ENCODE measurements at regions not wholly inside any gene's neighbourhood (a gene's known extent, or its start where the extent isn't known, plus 50 kb on each side); places are given as distances from the start of the nearest gene placed in this dataset.

DNA sequence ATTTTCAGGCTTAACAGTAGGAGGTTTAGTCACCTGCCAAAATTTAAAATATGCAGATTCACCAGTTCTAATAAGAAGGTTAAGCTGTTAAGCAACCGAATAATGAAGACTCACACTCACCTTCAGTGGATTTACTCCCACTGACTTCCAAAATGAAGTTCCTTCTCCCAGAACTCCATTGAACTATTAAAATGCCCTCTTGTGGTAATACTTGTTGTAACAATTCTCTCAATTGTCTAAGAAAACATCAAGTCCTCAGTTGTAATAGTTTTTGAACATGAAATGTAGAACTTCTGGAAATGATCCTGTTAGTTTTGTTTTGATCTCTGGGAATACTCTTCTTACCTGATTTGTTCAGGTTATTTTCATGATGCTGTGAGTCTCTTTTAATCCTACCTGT is 522.0 kb upstream of the ATXN8OS start:
- no peak overlapping the region for H3K14ac ChIP-seq (ENCODE audit: low read length)
- H3K4me2 ChIP-seq (ENCODE audit: insufficient read depth, low read length, poor library complexity, severe bottlenecking) = no peak overlapping the region
- no peak overlapping the region for H3K23ac ChIP-seq (ENCODE audit: low read depth, low read length, poor library complexity)
- no peak for DNase-seq (ENCODE audit: low spot score)
- no peak overlapping the region for H3K18ac ChIP-seq (ENCODE audit: low read length)
- no peak overlapping the region for H2BK5ac ChIP-seq (ENCODE audit: low read length)
- H4K91ac ChIP-seq (ENCODE audit: low read depth, low read length, poor library complexity) = no peak overlapping the region
- no peak overlapping the region for H2BK12ac ChIP-seq (ENCODE audit: low read length)
- no peak overlapping the region for H3K4me3 ChIP-seq (ENCODE audit: low read length in 2 of 2)
- H3K4me1 ChIP-seq (ENCODE audit: control insufficient read depth in 2 of 2, insufficient read depth in 1 of 2, low read depth in 1 of 2, low read length in 2 of 2) = no peaks in the 10 kb centered on the region
- H3K27ac ChIP-seq (replicated peaks; ENCODE audit: low read length) = no peak overlapping the region
- no peak overlapping the region for H2BK120ac ChIP-seq (ENCODE audit: low read depth, low read length)
- H2AFZ ChIP-seq (ENCODE audit: low read length) = no peak overlapping the region
- no peaks in the 10 kb centered on the region for H3K79me1 ChIP-seq (ENCODE audit: low read depth, low read length)
- no peak overlapping the region for H3K9ac ChIP-seq (ENCODE audit: low read depth, low read length, poor library complexity)
- no peaks in the 10 kb centered on the region for H3K9me3 ChIP-seq (replicated peaks in 1 of 2; ENCODE audit: control insufficient read depth in 2 of 2, insufficient read depth in 1 of 2, low read depth in 1 of 2, low read length in 2 of 2)
- no CpG with 5 or more reads among the region's 1 CpG for WGBS, 2 donors (ENCODE audit: extremely low coverage in 2 of 2, insufficient read length in 2 of 2, insufficient replicate concordance in 1 of 2)
- no peak overlapping the region for H4K8ac ChIP-seq (ENCODE audit: low read depth, low read length)
- H3K4ac ChIP-seq (ENCODE audit: low read length) = no peak overlapping the region
- H3K27me3 ChIP-seq (ENCODE audit: control insufficient read depth in 3 of 3, insufficient read depth in 3 of 3, low read depth in 1 of 3, low read length in 3 of 3) = no peaks in the 10 kb centered on the region
- no peak overlapping the region for H2BK15ac ChIP-seq (ENCODE audit: low read length)
- no peak overlapping the region for H2AK5ac ChIP-seq (ENCODE audit: low read depth, low read length)
- H3K36me3 ChIP-seq (replicated peaks in 1 of 2; ENCODE audit: control insufficient read depth in 2 of 2, insufficient read depth in 2 of 2, low read length in 2 of 2) = no peaks in the 10 kb centered on the region

DNA sequence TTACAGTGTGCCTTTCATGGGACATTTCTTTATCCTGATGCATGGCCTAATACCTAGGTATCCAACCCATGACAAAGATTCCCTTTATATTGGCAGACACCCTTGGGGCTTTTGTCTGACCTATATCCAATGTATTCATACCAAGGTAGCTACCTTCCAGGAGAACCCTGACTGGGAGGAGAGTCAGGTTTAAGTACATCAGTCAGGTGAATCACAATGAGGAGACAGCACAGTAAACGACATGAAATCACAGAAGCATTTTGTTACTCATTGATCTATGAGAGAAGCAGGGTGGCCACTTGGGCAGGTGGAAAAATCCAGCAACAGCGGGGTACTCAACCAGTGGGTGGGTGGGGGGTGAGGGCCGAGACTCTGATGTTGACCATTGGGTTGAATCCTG is 527.4 kb upstream of the ATXN8OS start:
- Histone ChIP-seq H3K36me3 (replicated peaks in 1 of 2; ENCODE audit: control insufficient read depth in 2 of 2, insufficient read depth in 2 of 2, low read length in 2 of 2) (no peaks in the 10 kb centered on the region), H4K8ac (ENCODE audit: low read depth, low read length) (no peak overlapping the region), H2AK5ac (ENCODE audit: low read depth, low read length) (no peak overlapping the region), H2BK120ac (ENCODE audit: low read depth, low read length) (no peak overlapping the region), H2BK5ac (ENCODE audit: low read length) (no peak overlapping the region), H4K91ac (ENCODE audit: low read depth, low read length, poor library complexity) (no peak overlapping the region), H2BK12ac (ENCODE audit: low read length) (no peak overlapping the region), H3K79me1 (ENCODE audit: low read depth, low read length) (no peaks in the 10 kb centered on the region), H3K27me3 (ENCODE audit: control insufficient read depth in 3 of 3, insufficient read depth in 3 of 3, low read depth in 1 of 3, low read length in 3 of 3) (no peaks in the 10 kb centered on the region), H2AFZ (ENCODE audit: low read length) (no peak overlapping the region), H3K4me2 (ENCODE audit: insufficient read depth, low read length, poor library complexity, severe bottlenecking) (no peak overlapping the region), H3K4me3 (ENCODE audit: low read length in 2 of 2) (no peak overlapping the region), H3K4me1 (ENCODE audit: control insufficient read depth in 2 of 2, insufficient read depth in 1 of 2, low read depth in 1 of 2, low read length in 2 of 2) (no peaks in the 10 kb centered on the region), H3K4ac (ENCODE audit: low read length) (no peak overlapping the region), H3K9me3 (replicated peaks in 1 of 2; ENCODE audit: control insufficient read depth in 2 of 2, insufficient read depth in 1 of 2, low read depth in 1 of 2, low read length in 2 of 2) (no peaks in the 10 kb centered on the region), H2BK15ac (ENCODE audit: low read length) (no peak overlapping the region), H3K14ac (ENCODE audit: low read length) (no peak overlapping the region), H3K9ac (ENCODE audit: low read depth, low read length, poor library complexity) (no peak overlapping the region), H3K27ac (replicated peaks; ENCODE audit: low read length) (no peak overlapping the region), H3K18ac (ENCODE audit: low read length) (no peak overlapping the region), H3K23ac (ENCODE audit: low read depth, low read length, poor library complexity) (no peak overlapping the region)
- no peak for DNase-seq (ENCODE audit: low spot score)
- no CpG with 5 or more reads among the region's 3 CpGs for WGBS, 2 donors (ENCODE audit: extremely low coverage in 2 of 2, insufficient read length in 2 of 2, insufficient replicate concordance in 1 of 2)

DNA sequence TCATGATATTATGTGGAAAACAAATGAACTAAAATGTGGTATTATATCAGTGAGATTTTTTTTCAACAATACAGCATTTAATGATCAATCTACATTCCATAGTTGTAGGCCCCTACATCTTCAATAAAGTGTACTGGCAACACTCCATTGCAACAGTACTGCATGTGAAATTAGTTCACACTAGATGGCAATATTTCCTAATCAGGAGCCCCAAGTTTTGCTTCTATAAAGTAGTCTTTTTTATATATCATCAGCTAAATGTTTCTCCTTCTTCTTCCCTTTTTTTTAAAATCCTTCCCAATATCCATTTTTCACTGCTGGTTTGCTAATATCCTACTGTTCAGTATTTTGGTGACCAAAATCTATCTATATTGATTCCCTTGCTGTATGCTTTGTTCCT is 528.3 kb upstream of the ATXN8OS start:
- no peak overlapping the region for H3K23ac ChIP-seq (ENCODE audit: low read depth, low read length, poor library complexity)
- H3K27ac ChIP-seq (replicated peaks; ENCODE audit: low read length) = no peak overlapping the region
- H4K8ac ChIP-seq (ENCODE audit: low read depth, low read length) = no peak overlapping the region
- H2BK5ac ChIP-seq (ENCODE audit: low read length) = no peak overlapping the region
- H3K27me3 ChIP-seq (ENCODE audit: control insufficient read depth in 3 of 3, insufficient read depth in 3 of 3, low read depth in 1 of 3, low read length in 3 of 3) = no peaks in the 10 kb centered on the region
- peak overlapping the region; percentile 14 for H2AFZ ChIP-seq (ENCODE audit: low read length)
- H2BK12ac ChIP-seq (ENCODE audit: low read length) = no peak overlapping the region
- no peak overlapping the region for H3K4me3 ChIP-seq (ENCODE audit: low read length in 2 of 2)
- no peak overlapping the region for H2AK5ac ChIP-seq (ENCODE audit: low read depth, low read length)
- no peaks in the 10 kb centered on the region for H3K79me1 ChIP-seq (ENCODE audit: low read depth, low read length)
- no peak overlapping the region for H2BK120ac ChIP-seq (ENCODE audit: low read depth, low read length)
- H4K91ac ChIP-seq (ENCODE audit: low read depth, low read length, poor library complexity) = no peak overlapping the region
- no peaks in the 10 kb centered on the region for H3K9me3 ChIP-seq (replicated peaks in 1 of 2; ENCODE audit: control insufficient read depth in 2 of 2, insufficient read depth in 1 of 2, low read depth in 1 of 2, low read length in 2 of 2)
- H2BK15ac ChIP-seq (ENCODE audit: low read length) = no peak overlapping the region
- no peak overlapping the region for H3K14ac ChIP-seq (ENCODE audit: low read length)
- H3K18ac ChIP-seq (ENCODE audit: low read length) = no peak overlapping the region
- DNase-seq (ENCODE audit: low spot score) = no peak
- no peaks in the 10 kb centered on the region for H3K4me1 ChIP-seq (ENCODE audit: control insufficient read depth in 2 of 2, insufficient read depth in 1 of 2, low read depth in 1 of 2, low read length in 2 of 2)
- no peaks in the 10 kb centered on the region for H3K36me3 ChIP-seq (replicated peaks in 1 of 2; ENCODE audit: control insufficient read depth in 2 of 2, insufficient read depth in 2 of 2, low read length in 2 of 2)
- no peak overlapping the region for H3K9ac ChIP-seq (ENCODE audit: low read depth, low read length, poor library complexity)
- H3K4me2 ChIP-seq (ENCODE audit: insufficient read depth, low read length, poor library complexity, severe bottlenecking) = no peak overlapping the region
- H3K4ac ChIP-seq (ENCODE audit: low read length) = no peak overlapping the region

DNA sequence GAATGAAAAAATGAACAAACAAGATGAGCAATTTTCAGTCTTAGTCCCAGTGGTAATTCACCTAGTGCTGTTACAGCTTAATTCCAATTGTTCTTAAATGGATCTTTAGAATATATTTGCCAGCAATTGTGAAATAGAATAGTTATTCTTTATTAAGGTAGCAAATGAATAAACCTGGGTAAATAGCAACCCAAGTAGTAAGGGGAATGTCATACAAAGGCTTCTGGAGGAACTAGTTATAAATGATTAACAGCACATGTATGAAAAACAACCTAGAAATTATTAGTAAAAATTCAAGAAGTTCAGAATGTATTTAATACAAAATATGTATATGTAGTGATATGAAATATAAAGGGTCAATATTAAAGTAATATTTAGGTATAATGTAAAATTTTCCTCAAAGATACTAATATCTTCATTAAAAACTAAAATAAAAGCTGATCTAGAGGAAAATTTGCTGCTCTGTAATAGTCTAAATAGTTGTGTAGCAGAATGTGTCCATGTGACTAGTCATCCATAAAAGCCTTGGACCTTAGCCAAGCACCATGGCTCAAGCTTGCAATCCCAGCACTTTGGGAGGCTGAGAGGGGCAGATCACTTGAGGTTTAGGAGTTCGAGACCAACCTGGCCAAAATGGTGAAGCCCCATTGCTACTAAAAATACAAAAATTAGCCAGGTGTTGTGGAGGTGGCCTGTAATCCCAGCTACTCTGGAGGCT is 535.9 kb upstream of the ATXN8OS start:
- no peak overlapping the region for H3K27ac ChIP-seq (replicated peaks; ENCODE audit: low read length)
- no peak overlapping the region for H2BK15ac ChIP-seq (ENCODE audit: low read length)
- H2BK5ac ChIP-seq (ENCODE audit: low read length) = no peak overlapping the region
- H3K9me3 ChIP-seq (replicated peaks in 1 of 2; ENCODE audit: control insufficient read depth in 2 of 2, insufficient read depth in 1 of 2, low read depth in 1 of 2, low read length in 2 of 2) = no peaks in the 10 kb centered on the region
- H4K8ac ChIP-seq (ENCODE audit: low read depth, low read length) = no peak overlapping the region
- H4K91ac ChIP-seq (ENCODE audit: low read depth, low read length, poor library complexity) = no peak overlapping the region
- no peak overlapping the region for H2BK12ac ChIP-seq (ENCODE audit: low read length)
- no peak overlapping the region for H2AFZ ChIP-seq (ENCODE audit: low read length)
- no peak overlapping the region for H3K4me3 ChIP-seq (ENCODE audit: low read length in 2 of 2)
- no peak overlapping the region for H2AK5ac ChIP-seq (ENCODE audit: low read depth, low read length)
- H3K9ac ChIP-seq (ENCODE audit: low read depth, low read length, poor library complexity) = no peak overlapping the region
- H3K23ac ChIP-seq (ENCODE audit: low read depth, low read length, poor library complexity) = no peak overlapping the region
- no peaks in the 10 kb centered on the region for H3K36me3 ChIP-seq (replicated peaks in 1 of 2; ENCODE audit: control insufficient read depth in 2 of 2, insufficient read depth in 2 of 2, low read length in 2 of 2)
- no peak overlapping the region for H3K14ac ChIP-seq (ENCODE audit: low read length)
- no peak for DNase-seq (ENCODE audit: low spot score)
- H3K18ac ChIP-seq (ENCODE audit: low read length) = no peak overlapping the region
- no peaks in the 10 kb centered on the region for H3K27me3 ChIP-seq (ENCODE audit: control insufficient read depth in 3 of 3, insufficient read depth in 3 of 3, low read depth in 1 of 3, low read length in 3 of 3)
- H3K4me1 ChIP-seq (ENCODE audit: control insufficient read depth in 2 of 2, insufficient read depth in 1 of 2, low read depth in 1 of 2, low read length in 2 of 2) = no peaks in the 10 kb centered on the region
- WGBS, 2 donors (ENCODE audit: extremely low coverage in 2 of 2, insufficient read length in 2 of 2, insufficient replicate concordance in 1 of 2) = no CpG with 5 or more reads among the region's 1 CpG
- no peaks in the 10 kb centered on the region for H3K79me1 ChIP-seq (ENCODE audit: low read depth, low read length)
- H3K4me2 ChIP-seq (ENCODE audit: insufficient read depth, low read length, poor library complexity, severe bottlenecking) = no peak overlapping the region
- H2BK120ac ChIP-seq (ENCODE audit: low read depth, low read length) = no peak overlapping the region
- no peak overlapping the region for H3K4ac ChIP-seq (ENCODE audit: low read length)
